H9 (cell line): ENCODE measurements at regions not wholly inside any gene's neighbourhood (a gene's known extent, or its start where the extent isn't known, plus 50 kb on each side); places are given as distances from the start of the nearest gene placed in this dataset.

Source experiments
- DNase-seq: peaks from one replicate; pipeline ENCODE4 v3.0.0-alpha.2; 2017
- H2AFZ ChIP-seq: one replicate; pipeline ENCODE4 v1.6.1; 2013; ENCODE audit warnings: mild to moderate bottlenecking, low read length, control low read depth, moderate library complexity
- H2AK5ac ChIP-seq: 2 replicates; pipeline ENCODE4 v1.6.1; 2013; ENCODE audit warnings: low read length, control low read depth, mixed read lengths; ENCODE audit not compliant: insufficient read length
- H2BK120ac ChIP-seq: one replicate; pipeline ENCODE4 v1.6.1; 2013; ENCODE audit warnings: low read depth, mild to moderate bottlenecking, low read length, control low read depth, inconsistent platforms; ENCODE audit not compliant: poor library complexity, severe bottlenecking
- H2BK12ac ChIP-seq: 2 replicates; pipeline ENCODE4 v1.6.1; 2013; ENCODE audit warnings: low read length, control low read depth, mixed read lengths, low read depth; ENCODE audit not compliant: insufficient read length
- H2BK15ac ChIP-seq: 2 replicates; pipeline ENCODE4 v1.6.1; 2013; ENCODE audit warnings: low read depth, low read length, control low read depth
- H2BK20ac ChIP-seq: one replicate; pipeline ENCODE4 v1.6.1; 2013; ENCODE audit warnings: low read depth, mild to moderate bottlenecking, low read length, control low read depth, inconsistent platforms; ENCODE audit not compliant: poor library complexity, severe bottlenecking
- H2BK5ac ChIP-seq: 2 replicates; pipeline ENCODE4 v1.6.1; 2013; ENCODE audit warnings: low read length, control low read depth, mixed read lengths; ENCODE audit not compliant: insufficient read length
- H3K14ac ChIP-seq: 2 replicates; pipeline ENCODE4 v1.6.1; 2013; ENCODE audit warnings: low read length, control low read depth; ENCODE audit not compliant: insufficient read depth
- H3K18ac ChIP-seq: 2 replicates; pipeline ENCODE4 v1.6.1; 2013; ENCODE audit warnings: low read depth, mild to moderate bottlenecking, mixed read lengths, low read length, control low read depth; ENCODE audit not compliant: insufficient read length
- H3K23ac ChIP-seq: 2 replicates; pipeline ENCODE4 v1.6.1; 2013; ENCODE audit warnings: low read length, control low read depth, mixed read lengths, low read depth; ENCODE audit not compliant: insufficient read length
- H3K23me2 ChIP-seq: 2 replicates; pipeline ENCODE4 v1.6.1; 2013; ENCODE audit warnings: low read depth, mild to moderate bottlenecking, mixed read lengths, low read length, control low read depth; ENCODE audit not compliant: insufficient read length, poor library complexity, severe bottlenecking
- H3K27ac ChIP-seq: 2 replicates; pipeline ENCODE4 v1.5.1; 2013; ENCODE audit warnings: low read length, control low read depth, mixed read lengths, low read depth; ENCODE audit not compliant: insufficient read length
- H3K27me3 ChIP-seq: 2 replicates; pipeline ENCODE4 v1.6.1; 2013; ENCODE audit warnings: low read length, control low read depth, inconsistent platforms; ENCODE audit not compliant: insufficient read depth
- H3K4ac ChIP-seq: 2 replicates; pipeline ENCODE4 v1.6.1; 2013; ENCODE audit warnings: low read depth, mild to moderate bottlenecking, control low read depth, inconsistent platforms, low read length, moderate library complexity
- H3K4me1 ChIP-seq: 2 replicates; pipeline ENCODE4 v1.6.1; 2013; ENCODE audit warnings: low read length, control low read depth, inconsistent platforms; ENCODE audit not compliant: insufficient read depth
- H3K4me2 ChIP-seq: 2 replicates; pipeline ENCODE4 v1.6.1; 2013; ENCODE audit warnings: low read length, control low read depth, mixed read lengths; ENCODE audit not compliant: insufficient read length, insufficient read depth
- H3K56ac ChIP-seq: 2 replicates; pipeline ENCODE4 v1.6.1; 2013; ENCODE audit warnings: low read depth, mild to moderate bottlenecking, mixed read lengths, low read length, control low read depth; ENCODE audit not compliant: insufficient read length
- H3K79me1 ChIP-seq: 2 replicates; pipeline ENCODE4 v1.6.1; 2013; ENCODE audit warnings: low read depth, mild to moderate bottlenecking, moderate library complexity, low read length, control low read depth, inconsistent platforms; ENCODE audit not compliant: insufficient read depth, poor library complexity, severe bottlenecking
- H3K79me2 ChIP-seq: 2 replicates; pipeline ENCODE4 v1.6.1; 2013; ENCODE audit warnings: low read length, control low read depth, inconsistent platforms; ENCODE audit not compliant: insufficient read depth
- H3K9ac ChIP-seq: 2 replicates; pipeline ENCODE4 v1.6.1; 2013; ENCODE audit warnings: low read length, control low read depth, mixed read lengths; ENCODE audit not compliant: insufficient read length; ENCODE audit errors: extremely low read depth
- H3K9me3 ChIP-seq: one replicate; pipeline ENCODE4 v1.6.1; 2013; ENCODE audit warnings: low read depth, low read length, inconsistent platforms; ENCODE audit not compliant: control insufficient read depth
- H3T11ph ChIP-seq: one replicate; pipeline ENCODE4 v1.6.1; 2013; ENCODE audit warnings: mild to moderate bottlenecking, low read length, control low read depth, inconsistent platforms
- H4K20me1 ChIP-seq: one replicate; pipeline ENCODE4 v1.6.1; 2013; ENCODE audit not compliant: control insufficient read depth, insufficient read length, insufficient read depth
- H4K5ac ChIP-seq: 2 replicates; pipeline ENCODE4 v1.6.1; 2013; ENCODE audit warnings: low read depth, mild to moderate bottlenecking, mixed read lengths, low read length, control low read depth; ENCODE audit not compliant: insufficient read length
- H4K8ac ChIP-seq: replicated peaks from 2 replicates; pipeline ENCODE4 v1.6.1; 2013; ENCODE audit warnings: low read length, control low read depth, mixed read lengths, low read depth; ENCODE audit not compliant: insufficient read length
- H4K91ac ChIP-seq: 2 replicates; pipeline ENCODE4 v1.6.1; 2013; ENCODE audit warnings: low read depth, mild to moderate bottlenecking, moderate library complexity, mixed read lengths, low read length, control low read depth; ENCODE audit not compliant: insufficient read length
- H3K27ac Mint-ChIP-seq, 3 experiments: 2 replicates in 2 of 3; 3 replicates in 1 of 3; pipeline ENCODE4 v1.8.0; 2020 to 2021; ENCODE audit warnings: mixed read lengths in 3 of 3, mild to moderate bottlenecking in 1 of 3, moderate library complexity in 1 of 3
- H3K27me3 Mint-ChIP-seq: 2 replicates; pipeline ENCODE4 v1.8.0; 2021; ENCODE audit warnings: low read depth, mild to moderate bottlenecking, moderate library complexity, mixed read lengths
- H3K36me3 Mint-ChIP-seq, 3 experiments: 2 replicates in 2 of 3; 3 replicates in 1 of 3; pipeline ENCODE4 v1.8.0; 2020 to 2021; ENCODE audit warnings: low read depth in 3 of 3, mixed read lengths in 3 of 3; ENCODE audit not compliant: insufficient read depth in 1 of 3
- H3K4me1 Mint-ChIP-seq, 2 experiments: 2 replicates each; pipeline ENCODE4 v1.8.0; 2020; ENCODE audit warnings: mixed read lengths in 2 of 2
- H3K4me3 Mint-ChIP-seq, 2 experiments: 2 replicates in 1 of 2; 3 replicates in 1 of 2; pipeline ENCODE4 v1.8.0; 2020 to 2021; ENCODE audit warnings: mild to moderate bottlenecking in 2 of 2, mixed read lengths in 2 of 2, moderate library complexity in 1 of 2
- H3K9me3 Mint-ChIP-seq, 2 experiments: 2 replicates in 1 of 2; 3 replicates in 1 of 2; pipeline ENCODE4 v1.8.0; 2020; ENCODE audit warnings: mild to moderate bottlenecking in 2 of 2, mixed read lengths in 2 of 2, moderate library complexity in 1 of 2
- WGBS: extraction: QIAGEN DNeasy Blood & Tissue Kit; methylation state at CpG from one replicate; pipeline ENCODE4 v1.1.7; 2013; ENCODE audit warnings: missing lambda C conversion rate, low lambda C conversion rate, mixed read lengths; ENCODE audit not compliant: insufficient read length; ENCODE audit errors: extremely low coverage; 5-methylcytosine and 5-hydroxymethylcytosine counted together
- TF ChIP-seq, protein P1 (sequence below): fragments of 200-600 bp; sonication (generic); conservative IDR thresholded peaks from 3 replicates; pipeline ENCODE4 v1.8.0; 2021; ENCODE audit warnings: antibody characterized with exemption, mild to moderate bottlenecking

- no peaks in the 10 kb centered on the region for H3K23me2 ChIP-seq
- H2BK15ac ChIP-seq = no peak overlapping the region
- Mint-ChIP-seq H3K4me1 (peaks cover 6 to 9% of the 10 kb centered on the region in 2 experiments; a peak in 3 of 4 replicates), H3K36me3 (no peaks in the 10 kb centered on the region), H3K9me3 (no peaks in the 10 kb centered on the region; a peak in 1 of 5 replicates), H3K27ac (no peak overlapping the region), H3K27me3 (peaks cover 4% of the 10 kb centered on the region; the same call in 1 of the 2 replicates), H3K4me3 (no peak overlapping the region)
- H3T11ph ChIP-seq = no peak overlapping the region
- TF ChIP-seq, protein P1, sequence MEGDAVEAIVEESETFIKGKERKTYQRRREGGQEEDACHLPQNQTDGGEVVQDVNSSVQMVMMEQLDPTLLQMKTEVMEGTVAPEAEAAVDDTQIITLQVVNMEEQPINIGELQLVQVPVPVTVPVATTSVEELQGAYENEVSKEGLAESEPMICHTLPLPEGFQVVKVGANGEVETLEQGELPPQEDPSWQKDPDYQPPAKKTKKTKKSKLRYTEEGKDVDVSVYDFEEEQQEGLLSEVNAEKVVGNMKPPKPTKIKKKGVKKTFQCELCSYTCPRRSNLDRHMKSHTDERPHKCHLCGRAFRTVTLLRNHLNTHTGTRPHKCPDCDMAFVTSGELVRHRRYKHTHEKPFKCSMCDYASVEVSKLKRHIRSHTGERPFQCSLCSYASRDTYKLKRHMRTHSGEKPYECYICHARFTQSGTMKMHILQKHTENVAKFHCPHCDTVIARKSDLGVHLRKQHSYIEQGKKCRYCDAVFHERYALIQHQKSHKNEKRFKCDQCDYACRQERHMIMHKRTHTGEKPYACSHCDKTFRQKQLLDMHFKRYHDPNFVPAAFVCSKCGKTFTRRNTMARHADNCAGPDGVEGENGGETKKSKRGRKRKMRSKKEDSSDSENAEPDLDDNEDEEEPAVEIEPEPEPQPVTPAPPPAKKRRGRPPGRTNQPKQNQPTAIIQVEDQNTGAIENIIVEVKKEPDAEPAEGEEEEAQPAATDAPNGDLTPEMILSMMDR = no peak
- no peak overlapping the region for H4K5ac ChIP-seq
- H3K9me3 ChIP-seq = no peaks in the 10 kb centered on the region
- no peak overlapping the region for H3K27ac ChIP-seq
- H2AK5ac ChIP-seq = no peak overlapping the region
- no peak for DNase-seq
- H3K4ac ChIP-seq = no peak overlapping the region
- WGBS = no CpG with 5 or more reads among the region's 4 CpGs
- no peaks in the 10 kb centered on the region for H3K79me2 ChIP-seq
- H2BK120ac ChIP-seq = no peak overlapping the region
- H2BK20ac ChIP-seq = no peak overlapping the region
- no peak overlapping the region for H4K91ac ChIP-seq
- H4K8ac ChIP-seq = no peak overlapping the region
- no peak overlapping the region for H3K14ac ChIP-seq
- H4K20me1 ChIP-seq = no peaks in the 10 kb centered on the region
- no peak overlapping the region for H2BK12ac ChIP-seq
- no peak overlapping the region for H2AFZ ChIP-seq
- H3K23ac ChIP-seq = no peak overlapping the region
- no peaks in the 10 kb centered on the region for H3K79me1 ChIP-seq
- H3K27me3 ChIP-seq = no peaks in the 10 kb centered on the region; the same call in 1 of the 2 replicates
- no peaks in the 10 kb centered on the region for H3K4me1 ChIP-seq
- H3K4me2 ChIP-seq = no peak overlapping the region
- H3K9ac ChIP-seq = no peak overlapping the region
- H2BK5ac ChIP-seq = no peak overlapping the region
- H3K18ac ChIP-seq = no peak overlapping the region
- H3K56ac ChIP-seq = no peak overlapping the region
These were observed 241.3 kb upstream of the ZFHX3 start for GRCh38 chr16:73289232-73289631.
